Adrenal gland (tissue), 5 donors: ENCODE measurements at regions not wholly inside any gene's neighbourhood (a gene's known extent, or its start where the extent isn't known, plus 50 kb on each side); places are given as distances from the start of the nearest gene placed in this dataset.
"Not testable (repeated sequence)": the region's sequence is repeated elsewhere in the genome, so short reads cannot be mapped to it uniquely, and the experiment has no call there.

Source experiments
- POLR2A ChIP-seq, 2 donors: fragments of 450-650 bp; IDR thresholded peaks; one replicate each; pipeline ENCODE4 v1.6.1; 2017; ENCODE audit warnings: antibody characterized with exemption in 2 of 2, mild to moderate bottlenecking in 2 of 2, moderate library complexity in 1 of 2
- TF ChIP-seq, protein P1 (sequence below), 6 experiments: fragments of 450-650 bp in 4 of 6; fragments of 200-600 bp in 2 of 6; sonication (generic) in 1 of 6; IDR thresholded peaks; 1 replicate in 5 of 6; 2 replicates in 1 of 6; pipeline versions ENCODE4 v1.5.1 to v1.8.0; 2016 to 2021; ENCODE audit warnings: antibody characterized with exemption in 6 of 6, mild to moderate bottlenecking in 2 of 6, moderate library complexity in 1 of 6
- donor health status: DM: no; HTN: no; CAD: no.

DNA sequence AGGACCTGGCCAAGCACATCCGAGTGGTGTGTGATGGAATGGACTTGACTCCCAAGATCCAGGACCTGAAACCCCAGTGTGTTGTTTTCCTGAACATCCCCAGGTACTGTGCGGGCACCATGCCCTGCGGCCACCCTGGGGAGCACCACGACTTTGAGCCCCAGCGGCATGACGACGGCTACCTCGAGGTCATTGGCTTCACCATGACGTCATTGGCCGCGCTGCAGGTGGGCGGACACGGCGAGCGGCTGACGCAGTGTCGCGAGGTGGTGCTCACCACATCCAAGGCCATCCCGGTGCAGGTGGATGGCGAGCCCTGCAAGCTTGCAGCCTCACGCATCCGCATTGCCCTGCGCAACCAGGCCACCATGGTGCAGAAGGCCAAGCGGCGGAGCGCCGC, 90.2 kb downstream of the LACC1 start:
- TF ChIP-seq, protein P1, sequence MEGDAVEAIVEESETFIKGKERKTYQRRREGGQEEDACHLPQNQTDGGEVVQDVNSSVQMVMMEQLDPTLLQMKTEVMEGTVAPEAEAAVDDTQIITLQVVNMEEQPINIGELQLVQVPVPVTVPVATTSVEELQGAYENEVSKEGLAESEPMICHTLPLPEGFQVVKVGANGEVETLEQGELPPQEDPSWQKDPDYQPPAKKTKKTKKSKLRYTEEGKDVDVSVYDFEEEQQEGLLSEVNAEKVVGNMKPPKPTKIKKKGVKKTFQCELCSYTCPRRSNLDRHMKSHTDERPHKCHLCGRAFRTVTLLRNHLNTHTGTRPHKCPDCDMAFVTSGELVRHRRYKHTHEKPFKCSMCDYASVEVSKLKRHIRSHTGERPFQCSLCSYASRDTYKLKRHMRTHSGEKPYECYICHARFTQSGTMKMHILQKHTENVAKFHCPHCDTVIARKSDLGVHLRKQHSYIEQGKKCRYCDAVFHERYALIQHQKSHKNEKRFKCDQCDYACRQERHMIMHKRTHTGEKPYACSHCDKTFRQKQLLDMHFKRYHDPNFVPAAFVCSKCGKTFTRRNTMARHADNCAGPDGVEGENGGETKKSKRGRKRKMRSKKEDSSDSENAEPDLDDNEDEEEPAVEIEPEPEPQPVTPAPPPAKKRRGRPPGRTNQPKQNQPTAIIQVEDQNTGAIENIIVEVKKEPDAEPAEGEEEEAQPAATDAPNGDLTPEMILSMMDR (IDR thresholded peaks at IDR 0.05) = not testable (repeated sequence)
- not testable (repeated sequence) for TF ChIP-seq POLR2A (IDR thresholded peaks at IDR 0.05)
